ENCODE measurements at regions not wholly inside any gene's neighbourhood (a gene's known extent, or its start where the extent isn't known, plus 50 kb on each side); places are given as distances from the start of the nearest gene placed in this dataset.

- TF ChIP-seq, protein P1, sequence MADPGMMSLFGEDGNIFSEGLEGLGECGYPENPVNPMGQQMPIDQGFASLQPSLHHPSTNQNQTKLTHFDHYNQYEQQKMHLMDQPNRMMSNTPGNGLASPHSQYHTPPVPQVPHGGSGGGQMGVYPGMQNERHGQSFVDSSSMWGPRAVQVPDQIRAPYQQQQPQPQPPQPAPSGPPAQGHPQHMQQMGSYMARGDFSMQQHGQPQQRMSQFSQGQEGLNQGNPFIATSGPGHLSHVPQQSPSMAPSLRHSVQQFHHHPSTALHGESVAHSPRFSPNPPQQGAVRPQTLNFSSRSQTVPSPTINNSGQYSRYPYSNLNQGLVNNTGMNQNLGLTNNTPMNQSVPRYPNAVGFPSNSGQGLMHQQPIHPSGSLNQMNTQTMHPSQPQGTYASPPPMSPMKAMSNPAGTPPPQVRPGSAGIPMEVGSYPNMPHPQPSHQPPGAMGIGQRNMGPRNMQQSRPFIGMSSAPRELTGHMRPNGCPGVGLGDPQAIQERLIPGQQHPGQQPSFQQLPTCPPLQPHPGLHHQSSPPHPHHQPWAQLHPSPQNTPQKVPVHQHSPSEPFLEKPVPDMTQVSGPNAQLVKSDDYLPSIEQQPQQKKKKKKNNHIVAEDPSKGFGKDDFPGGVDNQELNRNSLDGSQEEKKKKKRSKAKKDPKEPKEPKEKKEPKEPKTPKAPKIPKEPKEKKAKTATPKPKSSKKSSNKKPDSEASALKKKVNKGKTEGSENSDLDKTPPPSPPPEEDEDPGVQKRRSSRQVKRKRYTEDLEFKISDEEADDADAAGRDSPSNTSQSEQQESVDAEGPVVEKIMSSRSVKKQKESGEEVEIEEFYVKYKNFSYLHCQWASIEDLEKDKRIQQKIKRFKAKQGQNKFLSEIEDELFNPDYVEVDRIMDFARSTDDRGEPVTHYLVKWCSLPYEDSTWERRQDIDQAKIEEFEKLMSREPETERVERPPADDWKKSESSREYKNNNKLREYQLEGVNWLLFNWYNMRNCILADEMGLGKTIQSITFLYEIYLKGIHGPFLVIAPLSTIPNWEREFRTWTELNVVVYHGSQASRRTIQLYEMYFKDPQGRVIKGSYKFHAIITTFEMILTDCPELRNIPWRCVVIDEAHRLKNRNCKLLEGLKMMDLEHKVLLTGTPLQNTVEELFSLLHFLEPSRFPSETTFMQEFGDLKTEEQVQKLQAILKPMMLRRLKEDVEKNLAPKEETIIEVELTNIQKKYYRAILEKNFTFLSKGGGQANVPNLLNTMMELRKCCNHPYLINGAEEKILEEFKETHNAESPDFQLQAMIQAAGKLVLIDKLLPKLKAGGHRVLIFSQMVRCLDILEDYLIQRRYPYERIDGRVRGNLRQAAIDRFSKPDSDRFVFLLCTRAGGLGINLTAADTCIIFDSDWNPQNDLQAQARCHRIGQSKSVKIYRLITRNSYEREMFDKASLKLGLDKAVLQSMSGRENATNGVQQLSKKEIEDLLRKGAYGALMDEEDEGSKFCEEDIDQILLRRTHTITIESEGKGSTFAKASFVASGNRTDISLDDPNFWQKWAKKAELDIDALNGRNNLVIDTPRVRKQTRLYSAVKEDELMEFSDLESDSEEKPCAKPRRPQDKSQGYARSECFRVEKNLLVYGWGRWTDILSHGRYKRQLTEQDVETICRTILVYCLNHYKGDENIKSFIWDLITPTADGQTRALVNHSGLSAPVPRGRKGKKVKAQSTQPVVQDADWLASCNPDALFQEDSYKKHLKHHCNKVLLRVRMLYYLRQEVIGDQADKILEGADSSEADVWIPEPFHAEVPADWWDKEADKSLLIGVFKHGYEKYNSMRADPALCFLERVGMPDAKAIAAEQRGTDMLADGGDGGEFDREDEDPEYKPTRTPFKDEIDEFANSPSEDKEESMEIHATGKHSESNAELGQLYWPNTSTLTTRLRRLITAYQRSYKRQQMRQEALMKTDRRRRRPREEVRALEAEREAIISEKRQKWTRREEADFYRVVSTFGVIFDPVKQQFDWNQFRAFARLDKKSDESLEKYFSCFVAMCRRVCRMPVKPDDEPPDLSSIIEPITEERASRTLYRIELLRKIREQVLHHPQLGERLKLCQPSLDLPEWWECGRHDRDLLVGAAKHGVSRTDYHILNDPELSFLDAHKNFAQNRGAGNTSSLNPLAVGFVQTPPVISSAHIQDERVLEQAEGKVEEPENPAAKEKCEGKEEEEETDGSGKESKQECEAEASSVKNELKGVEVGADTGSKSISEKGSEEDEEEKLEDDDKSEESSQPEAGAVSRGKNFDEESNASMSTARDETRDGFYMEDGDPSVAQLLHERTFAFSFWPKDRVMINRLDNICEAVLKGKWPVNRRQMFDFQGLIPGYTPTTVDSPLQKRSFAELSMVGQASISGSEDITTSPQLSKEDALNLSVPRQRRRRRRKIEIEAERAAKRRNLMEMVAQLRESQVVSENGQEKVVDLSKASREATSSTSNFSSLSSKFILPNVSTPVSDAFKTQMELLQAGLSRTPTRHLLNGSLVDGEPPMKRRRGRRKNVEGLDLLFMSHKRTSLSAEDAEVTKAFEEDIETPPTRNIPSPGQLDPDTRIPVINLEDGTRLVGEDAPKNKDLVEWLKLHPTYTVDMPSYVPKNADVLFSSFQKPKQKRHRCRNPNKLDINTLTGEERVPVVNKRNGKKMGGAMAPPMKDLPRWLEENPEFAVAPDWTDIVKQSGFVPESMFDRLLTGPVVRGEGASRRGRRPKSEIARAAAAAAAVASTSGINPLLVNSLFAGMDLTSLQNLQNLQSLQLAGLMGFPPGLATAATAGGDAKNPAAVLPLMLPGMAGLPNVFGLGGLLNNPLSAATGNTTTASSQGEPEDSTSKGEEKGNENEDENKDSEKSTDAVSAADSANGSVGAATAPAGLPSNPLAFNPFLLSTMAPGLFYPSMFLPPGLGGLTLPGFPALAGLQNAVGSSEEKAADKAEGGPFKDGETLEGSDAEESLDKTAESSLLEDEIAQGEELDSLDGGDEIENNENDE (IDR thresholded peaks at IDR 0.05; ENCODE audit: insufficient replicate concordance, low read length) = no peak
- TF ChIP-seq TAF1 (IDR thresholded peaks at IDR 0.05; ENCODE audit: low read depth, low read length) = no peak
- TF ChIP-seq GTF2F1 (IDR thresholded peaks at IDR 0.05; ENCODE audit: borderline replicate concordance, low read depth, low read length) = no peak
- TF ChIP-seq POU5F1 (IDR thresholded peaks at IDR 0.05; ENCODE audit: low read depth, low read length) = no peak
- TF ChIP-seq CREB1 (IDR thresholded peaks at IDR 0.05) = no peak
- TF ChIP-seq SAP30 (IDR thresholded peaks at IDR 0.05; ENCODE audit: insufficient read depth, insufficient replicate concordance, low read length) = no peak
These were observed 166.4 kb upstream of the UBASH3B start (continued) for GRCh38 chr11:122488892-122489706.

All from H1 (cell line).